ENCODE measurements at regions not wholly inside any gene's neighbourhood (a gene's known extent, or its start where the extent isn't known, plus 50 kb on each side); places are given as distances from the start of the nearest gene placed in this dataset.

GRCh38 chr3:150308481-150309256, 99.4 kb upstream of the TSC22D2 start:
- ChIA-PET POLR2A (ENCODE audit: partially characterized antibody) (no interaction called here), CTCF (ENCODE audit: partially characterized antibody) (interaction anchor here (0.7 to 1.3 kb wide), 3 partner anchors 12 to 19 kb away, joined by 3 to 6 read pairs (median 3); no protein-coding TSS in a partner anchor)
- WGBS, 2 experiments (ENCODE audit: extremely low coverage in 1 of 2, insufficient coverage in 1 of 2, insufficient read length in 1 of 2, insufficient replicate concordance in 2 of 2, low coverage in 1 of 2, low lambda C conversion rate in 2 of 2, missing lambda C conversion rate in 1 of 2) = 95% methylated on average over 12 of the region's 12 CpGs; no CpG with 5 or more reads in 1 of the 2 experiments
- Histone ChIP-seq H3K36me3 (ENCODE audit: control insufficient read depth in 2 of 4, insufficient read depth in 4 of 4, low read length in 3 of 4) (no peaks in the 10 kb centered on the region), H3K9me3 (ENCODE audit: insufficient read depth in 2 of 2, low read depth in 1 of 2, low read length in 1 of 2) (no peaks in the 10 kb centered on the region), H3K18ac (ENCODE audit: extremely low read depth, low read length) (no peak overlapping the region), H3K4ac (replicated peaks; ENCODE audit: insufficient read length, low read depth, low read length) (no peak overlapping the region), H3K4me1 (replicated peaks in 1 of 4; ENCODE audit: control insufficient read depth in 3 of 4, insufficient read depth in 4 of 4, low read length in 3 of 4) (no peaks in the 10 kb centered on the region), H4K20me1 (replicated peaks in 1 of 2; ENCODE audit: control insufficient read depth in 1 of 2, insufficient read depth in 2 of 2, low read length in 2 of 2) (no peaks in the 10 kb centered on the region), H3K14ac (ENCODE audit: insufficient read length) (no peak overlapping the region), H3K56ac (replicated peaks; ENCODE audit: insufficient read length, low read depth, low read length) (no peak overlapping the region), H4K5ac (ENCODE audit: insufficient read length, low read depth, low read length) (no peak overlapping the region), H3K79me2 (ENCODE audit: control insufficient read depth in 1 of 2, insufficient read depth in 2 of 2, low read length in 2 of 2) (no peaks in the 10 kb centered on the region), H2AK5ac (ENCODE audit: low read depth, low read length) (no peak overlapping the region), H3K9ac (replicated peaks in 1 of 4; ENCODE audit: extremely low read depth in 1 of 4, low read depth in 3 of 4, low read length in 3 of 4) (no peak overlapping the region), H2AFZ (ENCODE audit: low read length) (no peak overlapping the region), H2BK15ac (ENCODE audit: low read length) (no peak overlapping the region), H3K27ac (ENCODE audit: low read depth, low read length) (no peak overlapping the region), H2BK5ac (ENCODE audit: low read depth, low read length) (no peak overlapping the region), H3K4me3 (ENCODE audit: extremely low read depth in 1 of 4, insufficient read depth in 2 of 4, low read depth in 3 of 4, low read length in 4 of 4) (no peak overlapping the region), H4K8ac (ENCODE audit: extremely low read depth, insufficient read depth, low read length) (no peak overlapping the region), H2BK12ac (ENCODE audit: low read depth, low read length) (no peak overlapping the region), H2BK20ac (ENCODE audit: low read length) (no peak overlapping the region), H3K23me2 (ENCODE audit: low read depth, low read length) (peaks cover 2% of the 10 kb centered on the region), H3K4me2 (ENCODE audit: insufficient read depth in 1 of 2, low read depth in 2 of 2, low read length in 2 of 2) (no peak overlapping the region), H4K91ac (replicated peaks; ENCODE audit: insufficient read length, low read length) (no peak overlapping the region), H3K79me1 (ENCODE audit: low read depth, low read length) (no peaks in the 10 kb centered on the region), H3K27me3 (replicated peaks in 1 of 4; ENCODE audit: control insufficient read depth in 3 of 4, extremely low read depth in 1 of 4, insufficient read depth in 3 of 4, low read length in 3 of 4) (no peaks in the 10 kb centered on the region), H3K23ac (ENCODE audit: insufficient read length) (no peak overlapping the region), H2BK120ac (replicated peaks; ENCODE audit: low read depth, low read length) (no peak overlapping the region)
- no peak for DNase-seq (ENCODE audit: low read depth in 1 of 2, low spot score in 2 of 2)
- no peak for FAIRE-seq
- TF ChIP-seq SP4 (IDR thresholded peaks at IDR 0.05; ENCODE audit: low read length) = no peak
- TF ChIP-seq BRCA1 (IDR thresholded peaks at IDR 0.05; ENCODE audit: low read depth, low read length) = no peak
- no peak for TF ChIP-seq EP300 (IDR thresholded peaks at IDR 0.05; ENCODE audit: borderline replicate concordance in 1 of 2, low read depth in 2 of 2, low read length in 2 of 2)
- no peak for TF ChIP-seq POLR2A (IDR thresholded peaks at IDR 0.05; ENCODE audit: control extremely low read depth in 1 of 2, low read depth in 2 of 2, low read length in 2 of 2)
- no peak for TF ChIP-seq CHD2 (IDR thresholded peaks at IDR 0.05; ENCODE audit: low read length)
- no peak for TF ChIP-seq TEAD4 (IDR thresholded peaks at IDR 0.05; ENCODE audit: low read depth, low read length)
- no peak for TF ChIP-seq GABPA (IDR thresholded peaks at IDR 0.05; ENCODE audit: borderline replicate concordance, insufficient read depth, low read length)
- TF ChIP-seq CBX5 (IDR thresholded peaks at IDR 0.05; ENCODE audit: low read depth, low read length) = no peak
- TF ChIP-seq CTBP2 (IDR thresholded peaks at IDR 0.05; ENCODE audit: borderline replicate concordance, insufficient read depth, insufficient read length, low read length) = no peak
- no peak for TF ChIP-seq KDM5A (IDR thresholded peaks at IDR 0.05; ENCODE audit: low read length)
- no peak for TF ChIP-seq TAF7 (optimal IDR thresholded peaks at IDR 0.05; ENCODE audit: borderline replicate concordance, low read depth, low read length)
- no peak for TF ChIP-seq SIN3A (conservative IDR thresholded peaks at IDR 0.05 in 1 of 2, IDR thresholded peaks at IDR 0.05 in 1 of 2; ENCODE audit: low read depth in 1 of 2, low read length in 2 of 2)
- no peak for TF ChIP-seq E2F6 (IDR thresholded peaks at IDR 0.05)
